WTC11 (cell line): ENCODE measurements at regions not wholly inside any gene's neighbourhood (a gene's known extent, or its start where the extent isn't known, plus 50 kb on each side); places are given as distances from the start of the nearest gene placed in this dataset.

Source experiments
- ATF1 ChIP-seq: sonication (generic); formaldehyde crosslinking; IDR thresholded peaks from 2 replicates; pipeline ENCODE4 v1.8.1; 2023; ENCODE audit warnings: mild to moderate bottlenecking, moderate library complexity, missing genetic modification reagents
- CREB1 ChIP-seq: sonication (generic); formaldehyde crosslinking; IDR thresholded peaks from 2 replicates; pipeline ENCODE4 v1.8.0; 2023; ENCODE audit warnings: mild to moderate bottlenecking, missing genetic modification reagents
- CTCF ChIP-seq: fragments of 200-600 bp; IDR thresholded peaks from 2 replicates; pipeline ENCODE4 v1.8.0; 2022; ENCODE audit warnings: antibody characterized with exemption
- E2F1 ChIP-seq: sonication (generic); formaldehyde crosslinking; IDR thresholded peaks from 2 replicates; pipeline ENCODE4 v1.8.0; 2022; ENCODE audit warnings: mild to moderate bottlenecking, missing genetic modification reagents
- MAX ChIP-seq: sonication (generic); formaldehyde crosslinking; IDR thresholded peaks from 2 replicates; pipeline ENCODE4 v1.8.0; 2022; ENCODE audit warnings: mild to moderate bottlenecking, missing genetic modification reagents
- NFYB ChIP-seq: sonication (generic); formaldehyde crosslinking; conservative IDR thresholded peaks from 2 replicates; pipeline ENCODE4 v1.8.0; 2022; ENCODE audit warnings: low read depth, missing genetic modification reagents
- RORB ChIP-seq: fragments of 250-450 bp; sonication (Bioruptor Pico); IDR thresholded peaks from 2 replicates; pipeline ENCODE4 v1.9.0; 2021; ENCODE audit warnings: mild to moderate bottlenecking
- SP1 ChIP-seq: sonication (generic); formaldehyde crosslinking; conservative IDR thresholded peaks from 2 replicates; pipeline ENCODE4 v1.8.1; 2022; ENCODE audit warnings: missing genetic modification reagents
- STAT6 ChIP-seq: sonication (generic); formaldehyde crosslinking; conservative IDR thresholded peaks from 2 replicates; pipeline ENCODE4 v1.8.1; 2023; ENCODE audit warnings: mild to moderate bottlenecking, low read depth, missing genetic modification reagents, moderate library complexity
- TEAD1 ChIP-seq: sonication (generic); formaldehyde crosslinking; IDR thresholded peaks from 2 replicates; pipeline ENCODE4 v1.8.0; 2022; ENCODE audit warnings: mild to moderate bottlenecking, missing genetic modification reagents
- TP53 ChIP-seq: sonication (generic); formaldehyde crosslinking; IDR thresholded peaks from 2 replicates; pipeline ENCODE4 v1.8.1; 2023; ENCODE audit warnings: mild to moderate bottlenecking, missing genetic modification reagents
- USF1 ChIP-seq: sonication (generic); formaldehyde crosslinking; IDR thresholded peaks from 2 replicates; pipeline ENCODE4 v1.8.0; 2022; ENCODE audit warnings: mild to moderate bottlenecking, missing genetic modification reagents
- ZNF425 ChIP-seq: fragments of 250-450 bp; sonication (Bioruptor Pico); conservative IDR thresholded peaks from 2 replicates; pipeline ENCODE4 v1.9.0; 2021; ENCODE audit warnings: mild to moderate bottlenecking
- ZNF532 ChIP-seq: fragments of 250-450 bp; sonication (Bioruptor Pico); IDR thresholded peaks from 2 replicates; pipeline ENCODE4 v1.9.0; 2021; ENCODE audit warnings: mild to moderate bottlenecking, borderline replicate concordance

- no peak for TF ChIP-seq NFYB (CRISPR knock-in tag)
- no peak for TF ChIP-seq TEAD1 (CRISPR knock-in tag)
- TF ChIP-seq ATF1 (CRISPR knock-in tag), result no peak
- peak; percentile 65 for TF ChIP-seq CTCF
- no peak for TF ChIP-seq CREB1 (CRISPR knock-in tag)
- TF ChIP-seq E2F1 (CRISPR knock-in tag), result no peak
- TF ChIP-seq RORB (CRISPR knock-in tag), result no peak
- no peak for TF ChIP-seq TP53 (CRISPR knock-in tag)
- no peak for TF ChIP-seq STAT6 (CRISPR knock-in tag)
- no peak for TF ChIP-seq USF1 (CRISPR knock-in tag)
- TF ChIP-seq SP1 (CRISPR knock-in tag), result no peak
- TF ChIP-seq ZNF532 (CRISPR knock-in tag), result no peak
- no peak for TF ChIP-seq ZNF425 (CRISPR knock-in tag)
- TF ChIP-seq MAX, result no peak
Observed at GRCh38 chr6:54621285-54621684, 225.3 kb upstream of the FAM83B start.
